ENCODE measurements at regions not wholly inside any gene's neighbourhood (a gene's known extent, or its start where the extent isn't known, plus 50 kb on each side); places are given as distances from the start of the nearest gene placed in this dataset.

DNA sequence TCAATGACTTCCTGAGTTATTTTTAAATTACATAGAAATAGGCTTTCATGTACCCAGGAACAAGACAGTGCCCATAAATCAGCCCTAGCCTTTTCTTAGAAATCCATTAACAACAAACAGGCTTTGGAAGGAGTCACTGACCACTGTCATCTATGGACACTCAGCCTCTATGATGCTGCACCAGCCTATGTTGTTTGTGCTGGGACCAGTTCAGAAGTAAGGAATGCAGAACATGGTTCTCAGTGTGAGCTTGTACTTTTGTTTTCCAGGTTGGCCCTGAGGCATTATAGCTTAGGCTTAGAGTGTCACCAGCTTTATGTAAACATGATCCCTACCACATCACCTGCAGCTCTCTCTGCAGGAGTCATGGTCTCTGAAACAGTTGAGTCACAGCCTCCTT, 335.7 kb upstream of the CDH7 start:
- no peak for DNase-seq (ENCODE audit: low read depth in 2 of 2)
- no peak overlapping the region for H3K9ac ChIP-seq (ENCODE audit: insufficient read depth, low read length)
- H3K4me3 ChIP-seq (replicated peaks in 1 of 4; ENCODE audit: control extremely low read depth in 1 of 4, insufficient read depth in 1 of 4, low read depth in 3 of 4, low read length in 4 of 4), result no peak overlapping the region
- no peaks in the 10 kb centered on the region for H3K4me1 ChIP-seq (ENCODE audit: control insufficient read depth, extremely low read depth, insufficient read depth, low read length)
- no peak overlapping the region for H3K4me2 ChIP-seq (ENCODE audit: extremely low read depth, insufficient read depth, low read length)
- no peaks in the 10 kb centered on the region for H3K79me2 ChIP-seq (ENCODE audit: control insufficient read depth, insufficient read depth, low read length)
- H2AFZ ChIP-seq (ENCODE audit: low read length), result no peak overlapping the region
- no peaks in the 10 kb centered on the region for H3K36me3 ChIP-seq (ENCODE audit: control insufficient read depth, insufficient read depth, low read length)
- no peaks in the 10 kb centered on the region for H3K9me3 ChIP-seq (ENCODE audit: control insufficient read depth, insufficient read depth, low read depth, low read length)
- H3K27me3 ChIP-seq (ENCODE audit: control insufficient read depth, insufficient read depth, low read length), result no peaks in the 10 kb centered on the region
- TF ChIP-seq EZH2 (IDR thresholded peaks at IDR 0.05; ENCODE audit: low read length, missing control alignments), result no peak
- TF ChIP-seq, protein P1, sequence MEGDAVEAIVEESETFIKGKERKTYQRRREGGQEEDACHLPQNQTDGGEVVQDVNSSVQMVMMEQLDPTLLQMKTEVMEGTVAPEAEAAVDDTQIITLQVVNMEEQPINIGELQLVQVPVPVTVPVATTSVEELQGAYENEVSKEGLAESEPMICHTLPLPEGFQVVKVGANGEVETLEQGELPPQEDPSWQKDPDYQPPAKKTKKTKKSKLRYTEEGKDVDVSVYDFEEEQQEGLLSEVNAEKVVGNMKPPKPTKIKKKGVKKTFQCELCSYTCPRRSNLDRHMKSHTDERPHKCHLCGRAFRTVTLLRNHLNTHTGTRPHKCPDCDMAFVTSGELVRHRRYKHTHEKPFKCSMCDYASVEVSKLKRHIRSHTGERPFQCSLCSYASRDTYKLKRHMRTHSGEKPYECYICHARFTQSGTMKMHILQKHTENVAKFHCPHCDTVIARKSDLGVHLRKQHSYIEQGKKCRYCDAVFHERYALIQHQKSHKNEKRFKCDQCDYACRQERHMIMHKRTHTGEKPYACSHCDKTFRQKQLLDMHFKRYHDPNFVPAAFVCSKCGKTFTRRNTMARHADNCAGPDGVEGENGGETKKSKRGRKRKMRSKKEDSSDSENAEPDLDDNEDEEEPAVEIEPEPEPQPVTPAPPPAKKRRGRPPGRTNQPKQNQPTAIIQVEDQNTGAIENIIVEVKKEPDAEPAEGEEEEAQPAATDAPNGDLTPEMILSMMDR (conservative IDR thresholded peaks at IDR 0.05 in 1 of 2, IDR thresholded peaks at IDR 0.05 in 1 of 2; ENCODE audit: low read depth in 1 of 2, low read length in 2 of 2), result no peak
- no peak overlapping the region for H3K27ac ChIP-seq (ENCODE audit: insufficient read depth, low read length)
- H4K20me1 ChIP-seq (ENCODE audit: control insufficient read depth, extremely low read depth, insufficient read depth, low read length), result no peaks in the 10 kb centered on the region

DNA sequence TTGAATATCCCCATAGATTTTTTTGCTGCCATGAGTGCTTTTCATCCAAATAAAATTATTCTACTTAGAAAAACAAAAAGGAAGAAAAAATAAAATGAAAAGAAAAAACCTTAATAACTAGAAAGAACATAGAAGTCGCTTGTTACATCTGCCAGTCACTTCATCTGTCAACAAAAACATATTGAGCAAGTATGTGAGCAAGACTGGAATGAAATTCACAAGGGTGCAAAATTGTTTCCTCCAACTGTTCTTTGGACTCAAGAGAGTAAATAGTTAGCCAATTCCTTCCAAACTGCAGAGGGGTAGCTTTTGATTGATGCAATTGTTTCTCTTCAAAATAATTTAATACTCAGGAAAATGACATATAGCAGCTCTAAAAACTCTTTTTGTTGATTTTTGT, 336.3 kb upstream of the CDH7 start:
- Histone ChIP-seq H3K4me1 (ENCODE audit: control insufficient read depth, extremely low read depth, insufficient read depth, low read length) (no peaks in the 10 kb centered on the region), H3K9ac (ENCODE audit: insufficient read depth, low read length) (no peak overlapping the region), H3K79me2 (ENCODE audit: control insufficient read depth, insufficient read depth, low read length) (no peaks in the 10 kb centered on the region), H2AFZ (ENCODE audit: low read length) (no peak overlapping the region), H3K36me3 (ENCODE audit: control insufficient read depth, insufficient read depth, low read length) (no peaks in the 10 kb centered on the region), H3K27ac (ENCODE audit: insufficient read depth, low read length) (no peak overlapping the region), H3K4me2 (ENCODE audit: extremely low read depth, insufficient read depth, low read length) (no peak overlapping the region), H4K20me1 (ENCODE audit: control insufficient read depth, extremely low read depth, insufficient read depth, low read length) (no peaks in the 10 kb centered on the region), H3K4me3 (replicated peaks in 1 of 4; ENCODE audit: control extremely low read depth in 1 of 4, insufficient read depth in 1 of 4, low read depth in 3 of 4, low read length in 4 of 4) (no peak overlapping the region), H3K9me3 (ENCODE audit: control insufficient read depth, insufficient read depth, low read depth, low read length) (no peaks in the 10 kb centered on the region), H3K27me3 (ENCODE audit: control insufficient read depth, insufficient read depth, low read length) (no peaks in the 10 kb centered on the region)
- TF ChIP-seq, protein P1 (conservative IDR thresholded peaks at IDR 0.05 in 1 of 2, IDR thresholded peaks at IDR 0.05 in 1 of 2; ENCODE audit: low read depth in 1 of 2, low read length in 2 of 2), result no peak
- TF ChIP-seq EZH2 (IDR thresholded peaks at IDR 0.05; ENCODE audit: low read length, missing control alignments), result no peak
- DNase-seq (ENCODE audit: low read depth in 2 of 2), result no peak

DNA sequence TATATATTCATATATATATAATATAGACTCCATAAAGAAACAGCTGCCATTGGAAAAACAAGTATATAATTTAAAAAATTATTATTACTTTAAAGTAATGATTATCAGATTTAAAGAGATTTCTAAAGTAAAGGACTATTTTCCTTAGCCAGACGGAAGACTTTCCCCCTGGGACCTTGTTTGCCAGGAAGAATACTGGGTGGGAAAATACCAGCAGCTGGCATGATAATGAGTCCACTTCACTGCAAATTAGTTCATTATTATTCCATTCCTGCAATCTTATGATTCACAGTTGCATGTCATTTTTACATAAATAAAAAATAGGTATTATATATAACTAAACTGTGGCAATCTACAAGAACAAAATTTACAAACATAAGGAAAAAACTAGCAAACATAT, 339.8 kb upstream of the CDH7 start:
- Histone ChIP-seq H3K4me1 (ENCODE audit: control insufficient read depth, extremely low read depth, insufficient read depth, low read length) (no peaks in the 10 kb centered on the region), H3K4me3 (replicated peaks in 1 of 4; ENCODE audit: control extremely low read depth in 1 of 4, insufficient read depth in 1 of 4, low read depth in 3 of 4, low read length in 4 of 4) (no peak overlapping the region), H3K36me3 (ENCODE audit: control insufficient read depth, insufficient read depth, low read length) (no peaks in the 10 kb centered on the region), H3K27ac (ENCODE audit: insufficient read depth, low read length) (no peak overlapping the region), H3K4me2 (ENCODE audit: extremely low read depth, insufficient read depth, low read length) (no peak overlapping the region), H4K20me1 (ENCODE audit: control insufficient read depth, extremely low read depth, insufficient read depth, low read length) (no peaks in the 10 kb centered on the region), H3K27me3 (ENCODE audit: control insufficient read depth, insufficient read depth, low read length) (no peaks in the 10 kb centered on the region), H3K9ac (ENCODE audit: insufficient read depth, low read length) (no peak overlapping the region), H2AFZ (ENCODE audit: low read length) (no peak overlapping the region), H3K79me2 (ENCODE audit: control insufficient read depth, insufficient read depth, low read length) (no peaks in the 10 kb centered on the region), H3K9me3 (ENCODE audit: control insufficient read depth, insufficient read depth, low read depth, low read length) (no peaks in the 10 kb centered on the region)
- DNase-seq (ENCODE audit: low read depth in 2 of 2), result no peak
- TF ChIP-seq, protein P1 (conservative IDR thresholded peaks at IDR 0.05 in 1 of 2, IDR thresholded peaks at IDR 0.05 in 1 of 2; ENCODE audit: low read depth in 1 of 2, low read length in 2 of 2), result no peak
- TF ChIP-seq EZH2 (IDR thresholded peaks at IDR 0.05; ENCODE audit: low read length, missing control alignments), result no peak

All from fibroblast of lung (primary cell).